Fibroblast of mammary gland (primary cell): ENCODE measurements at regions not wholly inside any gene's neighbourhood (a gene's known extent, or its start where the extent isn't known, plus 50 kb on each side); places are given as distances from the start of the nearest gene placed in this dataset.
A peak's percentile ranks its signal among the peaks of the same experiment; 100 is the strongest.

Source experiments
- DNase-seq: peaks from one replicate; pipeline ENCODE4 v3.0.0-alpha.2; 2010; ENCODE audit warnings: low read depth
- H3K4me3 ChIP-seq: 2 replicates; pipeline ENCODE4 v1.5.1; 2011; ENCODE audit warnings: low read depth, mild to moderate bottlenecking, low read length, moderate library complexity; ENCODE audit not compliant: control insufficient read depth
- TF ChIP-seq, protein P1 (sequence below): conservative IDR thresholded peaks from 2 replicates; pipeline ENCODE4 v1.5.1; 2011; ENCODE audit warnings: low read depth, low read length, inconsistent platforms; ENCODE audit not compliant: control insufficient read depth, insufficient read depth

DNA sequence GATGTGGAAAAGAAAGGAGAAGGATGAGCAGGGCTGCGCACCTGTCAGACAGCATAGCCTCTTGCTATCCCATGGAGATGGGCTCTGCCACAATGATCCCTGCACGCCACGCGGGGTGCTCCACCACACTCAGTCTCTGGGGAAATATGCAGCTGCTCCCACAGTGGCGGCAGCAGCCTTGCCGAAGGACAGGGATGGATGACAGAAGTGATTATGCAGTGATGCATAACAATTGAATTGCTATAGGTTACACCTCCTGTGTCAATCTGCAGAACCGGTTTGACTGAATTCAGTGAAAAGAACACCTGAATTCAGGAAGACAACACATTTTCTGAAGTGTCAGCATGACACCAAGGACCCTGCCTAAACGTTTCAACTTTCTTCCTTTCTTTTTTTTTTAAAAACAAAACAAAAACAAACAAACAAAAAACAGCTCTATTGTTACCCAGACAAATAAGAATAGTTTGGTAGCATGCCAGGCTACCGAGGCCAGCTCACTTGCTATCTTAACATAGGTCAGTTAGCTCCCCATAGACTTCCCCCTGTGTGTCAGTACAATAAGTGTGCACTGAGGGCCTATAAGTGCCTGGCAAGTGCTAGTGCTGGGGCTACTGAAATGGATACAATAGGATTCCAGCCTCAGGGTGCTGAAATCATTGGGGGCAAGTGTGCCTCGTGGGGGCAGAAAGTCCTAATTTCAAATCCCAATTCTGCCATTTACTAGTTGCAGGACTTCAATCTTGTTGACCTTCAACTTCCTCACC, 127.6 kb upstream of the LMO4 start:
- H3K4me3 ChIP-seq, result no peak overlapping the region
- TF ChIP-seq, protein P1, sequence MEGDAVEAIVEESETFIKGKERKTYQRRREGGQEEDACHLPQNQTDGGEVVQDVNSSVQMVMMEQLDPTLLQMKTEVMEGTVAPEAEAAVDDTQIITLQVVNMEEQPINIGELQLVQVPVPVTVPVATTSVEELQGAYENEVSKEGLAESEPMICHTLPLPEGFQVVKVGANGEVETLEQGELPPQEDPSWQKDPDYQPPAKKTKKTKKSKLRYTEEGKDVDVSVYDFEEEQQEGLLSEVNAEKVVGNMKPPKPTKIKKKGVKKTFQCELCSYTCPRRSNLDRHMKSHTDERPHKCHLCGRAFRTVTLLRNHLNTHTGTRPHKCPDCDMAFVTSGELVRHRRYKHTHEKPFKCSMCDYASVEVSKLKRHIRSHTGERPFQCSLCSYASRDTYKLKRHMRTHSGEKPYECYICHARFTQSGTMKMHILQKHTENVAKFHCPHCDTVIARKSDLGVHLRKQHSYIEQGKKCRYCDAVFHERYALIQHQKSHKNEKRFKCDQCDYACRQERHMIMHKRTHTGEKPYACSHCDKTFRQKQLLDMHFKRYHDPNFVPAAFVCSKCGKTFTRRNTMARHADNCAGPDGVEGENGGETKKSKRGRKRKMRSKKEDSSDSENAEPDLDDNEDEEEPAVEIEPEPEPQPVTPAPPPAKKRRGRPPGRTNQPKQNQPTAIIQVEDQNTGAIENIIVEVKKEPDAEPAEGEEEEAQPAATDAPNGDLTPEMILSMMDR, result no peak
- DNase-seq, result no peak

DNA sequence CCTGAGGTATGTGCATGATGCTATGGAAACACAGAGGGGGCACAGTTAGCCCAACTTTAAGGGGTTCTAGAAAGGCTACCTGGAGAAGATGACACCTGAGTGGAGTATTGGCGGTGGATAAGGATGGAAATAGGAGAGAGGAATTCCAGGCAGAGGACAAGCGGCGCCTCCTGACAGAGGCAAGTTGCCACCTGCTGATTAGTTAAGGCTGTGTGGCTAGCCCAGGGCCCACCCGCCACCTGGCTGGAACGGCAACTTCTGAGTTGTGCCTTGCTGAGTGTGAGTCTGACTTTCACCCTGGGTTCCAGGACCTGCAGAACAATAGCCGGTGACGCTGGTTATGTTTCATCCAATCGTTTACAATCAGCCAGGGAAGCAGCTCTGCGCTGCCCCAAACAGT, 126.9 kb upstream of the LMO4 start:
- no peak for DNase-seq
- TF ChIP-seq, protein P1, result no peak
- H3K4me3 ChIP-seq, result no peak overlapping the region

DNA sequence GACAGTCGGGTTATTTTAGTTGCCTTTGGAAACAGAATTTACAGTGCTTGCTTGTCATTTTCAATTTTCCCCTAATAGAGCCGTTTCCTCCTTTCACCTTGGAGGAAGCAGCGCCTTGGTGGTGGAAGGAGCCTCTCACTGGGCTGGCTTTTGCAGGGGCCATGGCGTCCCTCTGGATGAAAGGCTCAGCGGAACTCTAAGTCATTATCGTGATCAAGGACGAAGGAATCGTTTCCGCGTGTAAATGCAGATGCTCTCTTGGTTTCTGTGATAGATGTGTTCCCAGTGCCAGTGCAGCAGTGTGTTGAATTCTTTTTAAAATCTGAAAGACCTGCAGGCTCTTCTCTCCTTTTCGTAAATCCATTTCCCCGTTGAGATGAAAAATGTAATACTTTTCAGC, 126.2 kb upstream of the LMO4 start:
- H3K4me3 ChIP-seq, result no peak overlapping the region
- no peak for DNase-seq
- TF ChIP-seq, protein P1, result no peak

DNA sequence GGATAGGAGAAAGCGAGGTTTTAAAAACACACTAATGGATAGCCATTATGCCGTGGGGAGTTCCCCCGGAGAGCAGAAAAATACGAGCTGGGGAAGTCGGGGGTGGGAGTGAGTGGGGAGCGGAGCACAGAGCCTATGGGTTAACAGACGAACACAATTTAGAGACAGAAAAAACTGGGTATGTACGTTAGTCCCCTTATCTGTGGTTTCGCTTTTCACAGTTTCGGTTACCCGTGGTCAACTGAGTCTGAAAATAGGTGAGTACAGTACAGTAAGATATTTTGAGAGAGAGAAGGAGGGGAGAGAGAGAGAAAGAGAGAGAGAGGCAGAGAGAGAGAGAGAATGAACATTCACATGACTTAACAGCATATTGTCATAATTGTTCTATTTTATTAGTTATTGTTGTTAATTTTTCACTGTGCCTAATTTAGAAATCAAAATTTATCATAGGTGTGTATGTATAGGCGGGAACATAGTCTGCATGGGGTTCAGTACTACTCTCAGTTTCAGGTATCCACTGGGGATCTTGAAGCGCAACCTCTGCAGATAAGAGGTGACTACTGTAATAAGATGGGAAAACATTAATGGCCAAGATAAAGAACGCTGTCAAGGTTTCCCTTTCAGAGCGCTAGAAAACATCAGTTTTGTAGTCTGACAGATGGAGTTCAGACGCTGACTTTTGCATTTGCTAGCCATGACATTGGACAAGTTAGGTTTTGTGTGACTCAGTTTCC, 125.6 kb upstream of the LMO4 start:
- TF ChIP-seq, protein P1, result no peak
- no peak overlapping the region for H3K4me3 ChIP-seq
- no peak for DNase-seq

DNA sequence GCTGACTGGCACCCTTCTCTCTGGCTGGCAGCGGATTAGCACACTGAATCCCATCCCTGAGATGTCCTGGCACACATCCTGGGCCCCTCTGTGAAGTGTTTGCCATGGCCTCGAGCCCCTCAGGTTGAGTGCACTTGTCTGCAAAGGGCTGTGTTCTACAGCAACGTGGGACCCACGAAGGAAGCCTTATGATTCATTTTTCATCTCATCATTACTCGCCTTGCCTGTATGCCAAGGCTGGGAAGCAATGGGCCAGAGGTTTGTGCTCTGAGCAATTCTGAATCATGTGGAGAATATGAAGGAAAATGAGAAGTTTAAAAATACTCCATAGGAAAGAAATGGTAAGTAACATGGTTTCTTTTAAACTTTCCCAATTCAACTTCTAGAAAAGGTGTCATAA, 124.8 kb upstream of the LMO4 start:
- TF ChIP-seq, protein P1, result no peak
- DNase-seq, result peak; percentile 80
- no peak overlapping the region for H3K4me3 ChIP-seq

DNA sequence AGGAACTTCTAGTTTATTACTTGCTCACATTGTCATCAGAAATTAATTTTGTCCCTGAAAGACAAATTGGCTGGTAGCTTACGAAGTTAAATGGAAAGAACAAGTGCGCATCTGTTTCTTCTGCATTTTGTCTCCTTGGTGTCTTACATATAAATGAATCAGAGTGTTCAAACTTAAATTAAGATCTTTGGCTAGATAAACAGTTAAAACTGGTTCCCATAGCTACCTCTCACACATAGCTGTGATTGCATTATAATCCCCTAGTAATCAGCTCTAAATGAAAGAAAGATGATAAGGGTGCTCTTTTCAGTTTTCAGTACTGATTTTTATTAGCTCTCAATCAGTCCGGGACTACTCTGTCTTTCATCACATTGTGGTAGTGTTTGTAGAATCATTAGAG, 124.2 kb upstream of the LMO4 start:
- TF ChIP-seq, protein P1, result no peak
- no peak overlapping the region for H3K4me3 ChIP-seq
- no peak for DNase-seq
